ENCODE measurements at regions not wholly inside any gene's neighbourhood (a gene's known extent, or its start where the extent isn't known, plus 50 kb on each side); places are given as distances from the start of the nearest gene placed in this dataset.

DNA sequence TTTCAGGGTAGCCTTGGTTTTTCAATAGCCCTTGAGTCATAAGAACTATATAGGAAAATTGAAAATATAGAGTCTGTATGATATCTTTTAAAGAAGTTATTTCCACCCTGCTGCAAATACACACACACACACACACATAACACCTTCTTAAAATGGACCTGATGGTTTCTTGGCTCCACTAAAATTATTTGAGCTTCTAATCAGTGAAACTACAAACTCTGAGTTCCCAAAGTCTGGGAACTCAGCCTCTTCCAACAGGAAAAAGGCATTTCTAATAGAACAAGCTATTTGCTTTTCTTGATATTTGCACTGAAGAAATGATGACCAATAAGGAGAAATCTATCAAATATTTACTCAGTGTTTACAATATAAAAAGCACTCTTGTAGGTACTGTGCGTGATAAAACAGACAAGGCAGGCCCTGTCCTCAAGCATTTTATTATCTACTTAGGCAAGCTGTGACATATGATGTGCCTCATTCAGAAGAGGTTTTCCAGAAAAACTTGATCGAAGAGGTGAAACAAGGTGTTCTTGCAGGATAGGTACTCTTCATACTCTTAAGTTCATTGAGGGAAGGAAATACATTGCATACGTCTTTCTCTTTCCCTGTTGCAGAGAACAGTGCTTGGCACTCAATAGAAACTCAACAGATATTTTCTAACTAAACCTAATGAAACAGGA, 88.6 kb downstream of the MGST1 start:
- no peaks in the 10 kb centered on the region for H3K36me3 ChIP-seq (ENCODE audit: control insufficient read depth in 1 of 2, insufficient read depth in 2 of 2, low read length in 2 of 2)
- no peak overlapping the region for H3K27ac ChIP-seq (ENCODE audit: low read depth, low read length)
- H2AFZ ChIP-seq (ENCODE audit: insufficient read depth, low read length, poor library complexity): no peak overlapping the region
- H3K79me2 ChIP-seq (ENCODE audit: control insufficient read depth, insufficient read depth, low read length, poor library complexity): no peaks in the 10 kb centered on the region
- no peak overlapping the region for H4K91ac ChIP-seq (ENCODE audit: low read depth, low read length)
- no peak overlapping the region for H3K23ac ChIP-seq (ENCODE audit: low read length)
- H3K4ac ChIP-seq (ENCODE audit: low read depth, low read length): no peak overlapping the region
- no peak overlapping the region for H3K9ac ChIP-seq (ENCODE audit: low read length)
- H2BK12ac ChIP-seq (ENCODE audit: low read length): no peak overlapping the region
- H2AK5ac ChIP-seq (ENCODE audit: low read length): no peak overlapping the region
- no peak overlapping the region for H3K18ac ChIP-seq (ENCODE audit: low read length)
- no peaks in the 10 kb centered on the region for H3K79me1 ChIP-seq (ENCODE audit: low read length)
- DNase-seq: no peak
- H2BK120ac ChIP-seq (ENCODE audit: insufficient read depth, low read length, poor library complexity): no peak overlapping the region
- H3K14ac ChIP-seq (ENCODE audit: low read length): no peak overlapping the region
- no peak overlapping the region for H4K12ac ChIP-seq (ENCODE audit: low read depth, low read length)
- no CpG with 5 or more reads among the region's 3 CpGs for WGBS (ENCODE audit: extremely low coverage, insufficient coverage, insufficient read length)
- no peak overlapping the region for H3K4me3 ChIP-seq (ENCODE audit: low read depth, low read length)
- no peak overlapping the region for H3K4me2 ChIP-seq (ENCODE audit: low read length)
- peaks cover 0 to 4% of the 10 kb centered on the region in 2 experiments for H3K4me1 ChIP-seq (ENCODE audit: control insufficient read depth in 1 of 2, insufficient read depth in 2 of 2, low read length in 2 of 2)
- H4K8ac ChIP-seq (ENCODE audit: low read depth, low read length): no peak overlapping the region
- H3K9me3 ChIP-seq (ENCODE audit: insufficient read depth, low read depth, low read length): no peaks in the 10 kb centered on the region
- no peak overlapping the region for H2BK5ac ChIP-seq (ENCODE audit: low read depth, low read length, poor library complexity)
- no peaks in the 10 kb centered on the region for H3K27me3 ChIP-seq (ENCODE audit: insufficient read depth, low read length)

GRCh38 chr12:16437281-16437816, 89.9 kb downstream of the MGST1 start:
- peaks cover 0 to 4% of the 10 kb centered on the region in 2 experiments for H3K4me1 ChIP-seq (ENCODE audit: control insufficient read depth in 1 of 2, insufficient read depth in 2 of 2, low read length in 2 of 2)
- H3K9ac ChIP-seq (ENCODE audit: low read length): no peak overlapping the region
- no peak overlapping the region for H3K23ac ChIP-seq (ENCODE audit: low read length)
- no peak overlapping the region for H2AFZ ChIP-seq (ENCODE audit: insufficient read depth, low read length, poor library complexity)
- no peaks in the 10 kb centered on the region for H3K36me3 ChIP-seq (ENCODE audit: control insufficient read depth in 1 of 2, insufficient read depth in 2 of 2, low read length in 2 of 2)
- H4K12ac ChIP-seq (ENCODE audit: low read depth, low read length): no peak overlapping the region
- H3K79me1 ChIP-seq (ENCODE audit: low read length): no peaks in the 10 kb centered on the region
- H3K4me2 ChIP-seq (ENCODE audit: low read length): peak overlapping the region; percentile 30
- H2BK12ac ChIP-seq (ENCODE audit: low read length): no peak overlapping the region
- H3K27ac ChIP-seq (ENCODE audit: low read depth, low read length): peak overlapping the region; percentile 54
- H3K4me3 ChIP-seq (ENCODE audit: low read depth, low read length): no peak overlapping the region
- no peak overlapping the region for H4K91ac ChIP-seq (ENCODE audit: low read depth, low read length)
- H3K9me3 ChIP-seq (ENCODE audit: insufficient read depth, low read depth, low read length): peaks cover 1% of the 10 kb centered on the region
- H3K79me2 ChIP-seq (ENCODE audit: control insufficient read depth, insufficient read depth, low read length, poor library complexity): no peaks in the 10 kb centered on the region
- no peak overlapping the region for H4K8ac ChIP-seq (ENCODE audit: low read depth, low read length)
- H3K27me3 ChIP-seq (ENCODE audit: insufficient read depth, low read length): no peaks in the 10 kb centered on the region
- H3K18ac ChIP-seq (ENCODE audit: low read length): no peak overlapping the region
- DNase-seq: peak; percentile 33 to 77
- WGBS (ENCODE audit: extremely low coverage, insufficient coverage, insufficient read length): no CpG with 5 or more reads among the region's 5 CpGs
- no peak overlapping the region for H2AK5ac ChIP-seq (ENCODE audit: low read length)
- H2BK5ac ChIP-seq (ENCODE audit: low read depth, low read length, poor library complexity): no peak overlapping the region
- no peak overlapping the region for H3K4ac ChIP-seq (ENCODE audit: low read depth, low read length)
- no peak overlapping the region for H2BK120ac ChIP-seq (ENCODE audit: insufficient read depth, low read length, poor library complexity)
- H3K14ac ChIP-seq (ENCODE audit: low read length): no peak overlapping the region

DNA sequence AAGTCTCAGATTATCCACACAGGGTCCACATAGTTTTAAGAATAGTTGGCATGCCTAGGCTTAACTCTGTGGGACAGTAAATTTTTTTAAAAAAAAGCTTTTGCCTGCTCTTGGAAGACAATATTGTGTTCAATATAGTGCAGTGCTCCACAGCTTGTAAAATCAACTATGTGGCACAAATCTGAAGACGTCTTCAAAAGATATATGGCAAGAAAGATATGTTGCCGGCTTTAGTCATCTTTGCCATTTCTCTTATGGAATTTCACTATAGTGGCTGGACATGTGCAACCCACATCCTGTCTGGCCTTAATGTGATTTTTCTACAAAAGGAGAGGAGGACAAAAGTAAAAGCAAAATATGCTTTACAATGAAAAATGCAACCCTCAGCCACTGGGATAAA, 90.5 kb downstream of the MGST1 start:
- DNase-seq: peak in 1 of 2 donors; percentile 53
- H2BK5ac ChIP-seq (ENCODE audit: low read depth, low read length, poor library complexity): no peak overlapping the region
- H3K79me2 ChIP-seq (ENCODE audit: control insufficient read depth, insufficient read depth, low read length, poor library complexity): no peaks in the 10 kb centered on the region
- H3K4me3 ChIP-seq (ENCODE audit: low read depth, low read length): no peak overlapping the region
- H2AFZ ChIP-seq (ENCODE audit: insufficient read depth, low read length, poor library complexity): no peak overlapping the region
- no peak overlapping the region for H4K91ac ChIP-seq (ENCODE audit: low read depth, low read length)
- no peak overlapping the region for H2BK12ac ChIP-seq (ENCODE audit: low read length)
- peaks cover 1% of the 10 kb centered on the region for H3K9me3 ChIP-seq (ENCODE audit: insufficient read depth, low read depth, low read length)
- H3K36me3 ChIP-seq (ENCODE audit: control insufficient read depth in 1 of 2, insufficient read depth in 2 of 2, low read length in 2 of 2): no peaks in the 10 kb centered on the region
- no peak overlapping the region for H2AK5ac ChIP-seq (ENCODE audit: low read length)
- no peak overlapping the region for H3K9ac ChIP-seq (ENCODE audit: low read length)
- H3K23ac ChIP-seq (ENCODE audit: low read length): no peak overlapping the region
- H3K27me3 ChIP-seq (ENCODE audit: insufficient read depth, low read length): no peaks in the 10 kb centered on the region
- H3K14ac ChIP-seq (ENCODE audit: low read length): no peak overlapping the region
- H3K18ac ChIP-seq (ENCODE audit: low read length): no peak overlapping the region
- H3K4me1 ChIP-seq (ENCODE audit: control insufficient read depth in 1 of 2, insufficient read depth in 2 of 2, low read length in 2 of 2): peaks cover 0 to 4% of the 10 kb centered on the region in 2 experiments
- no peak overlapping the region for H4K8ac ChIP-seq (ENCODE audit: low read depth, low read length)
- H3K27ac ChIP-seq (ENCODE audit: low read depth, low read length): peak overlapping the region; percentile 20
- no peak overlapping the region for H2BK120ac ChIP-seq (ENCODE audit: insufficient read depth, low read length, poor library complexity)
- no peaks in the 10 kb centered on the region for H3K79me1 ChIP-seq (ENCODE audit: low read length)
- no peak overlapping the region for H3K4ac ChIP-seq (ENCODE audit: low read depth, low read length)
- no peak overlapping the region for H4K12ac ChIP-seq (ENCODE audit: low read depth, low read length)
- no CpG with 5 or more reads among the region's 2 CpGs for WGBS (ENCODE audit: extremely low coverage, insufficient coverage, insufficient read length)
- no peak overlapping the region for H3K4me2 ChIP-seq (ENCODE audit: low read length)

GRCh38 chr12:16449459-16449858, 102.0 kb downstream of the MGST1 start:
- Histone ChIP-seq H2BK5ac (ENCODE audit: low read depth, low read length, poor library complexity) (no peak overlapping the region), H2AK5ac (ENCODE audit: low read length) (no peak overlapping the region), H2AFZ (ENCODE audit: insufficient read depth, low read length, poor library complexity) (no peak overlapping the region), H4K8ac (ENCODE audit: low read depth, low read length) (no peak overlapping the region), H3K14ac (ENCODE audit: low read length) (no peak overlapping the region), H3K27ac (ENCODE audit: low read depth, low read length) (no peak overlapping the region), H3K79me2 (ENCODE audit: control insufficient read depth, insufficient read depth, low read length, poor library complexity) (no peaks in the 10 kb centered on the region), H3K9me3 (ENCODE audit: insufficient read depth, low read depth, low read length) (no peaks in the 10 kb centered on the region), H4K12ac (ENCODE audit: low read depth, low read length) (no peak overlapping the region), H3K4ac (ENCODE audit: low read depth, low read length) (no peak overlapping the region), H3K9ac (ENCODE audit: low read length) (no peak overlapping the region), H2BK120ac (ENCODE audit: insufficient read depth, low read length, poor library complexity) (no peak overlapping the region), H3K4me2 (ENCODE audit: low read length) (no peak overlapping the region), H4K91ac (ENCODE audit: low read depth, low read length) (no peak overlapping the region), H3K36me3 (ENCODE audit: control insufficient read depth in 1 of 2, insufficient read depth in 2 of 2, low read length in 2 of 2) (no peaks in the 10 kb centered on the region), H3K27me3 (ENCODE audit: insufficient read depth, low read length) (no peaks in the 10 kb centered on the region), H3K23ac (ENCODE audit: low read length) (no peak overlapping the region), H3K4me3 (ENCODE audit: low read depth, low read length) (no peak overlapping the region), H3K79me1 (ENCODE audit: low read length) (no peaks in the 10 kb centered on the region), H3K18ac (ENCODE audit: low read length) (no peak overlapping the region), H2BK12ac (ENCODE audit: low read length) (no peak overlapping the region), H3K4me1 (ENCODE audit: control insufficient read depth in 1 of 2, insufficient read depth in 2 of 2, low read length in 2 of 2) (no peaks in the 10 kb centered on the region)
- no peak for DNase-seq
- no CpG with 5 or more reads among the region's 2 CpGs for WGBS (ENCODE audit: extremely low coverage, insufficient coverage, insufficient read length)

All from trophoblast cell (in vitro differentiated cells and primary cell).